ENCODE measurements at regions not wholly inside any gene's neighbourhood (a gene's known extent, or its start where the extent isn't known, plus 50 kb on each side); places are given as distances from the start of the nearest gene placed in this dataset.

DNA sequence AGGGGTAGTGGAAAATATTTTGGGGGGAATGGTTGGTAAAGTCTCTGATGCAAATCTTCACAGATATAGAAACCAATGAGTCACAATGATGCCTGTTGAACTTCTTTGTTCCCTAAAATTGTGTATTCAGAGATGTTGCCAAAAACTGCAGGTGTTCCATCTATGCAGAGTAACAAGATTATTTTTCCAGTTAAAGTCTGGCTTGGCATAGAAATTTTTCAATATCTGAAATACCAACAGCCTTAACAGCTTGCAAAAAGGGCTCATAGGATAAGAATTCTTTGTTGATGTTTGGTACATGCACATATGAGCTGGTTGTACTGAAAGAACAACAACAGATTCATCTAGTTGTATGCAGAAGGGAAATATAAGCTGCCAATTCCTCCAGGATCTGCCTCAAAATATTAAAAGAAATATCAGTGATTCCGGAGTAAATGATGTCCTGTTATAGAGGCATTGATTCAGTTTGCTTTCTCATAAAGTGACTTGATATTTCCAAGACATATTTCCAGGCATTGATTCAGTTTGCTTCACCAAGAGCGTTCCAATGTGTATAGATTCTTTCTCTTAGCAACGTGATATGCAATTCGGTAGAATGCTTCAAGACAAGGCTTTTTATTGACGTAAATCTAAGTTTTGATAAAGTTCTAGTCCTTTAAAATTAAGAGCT lies 564.4 kb downstream of the TMA16 start:
- TF ChIP-seq YY1 (IDR thresholded peaks at IDR 0.05; ENCODE audit: insufficient read depth, insufficient read length), result no peak
- no peak for TF ChIP-seq SUZ12 (IDR thresholded peaks at IDR 0.05; ENCODE audit: extremely low read depth, insufficient read depth, insufficient read length)

All from NT2/D1 (cell line).